GM19238 (cell line): ENCODE measurements at regions not wholly inside any gene's neighbourhood (a gene's known extent, or its start where the extent isn't known, plus 50 kb on each side); places are given as distances from the start of the nearest gene placed in this dataset.

ENCODE experiments used
- DNase-seq: peaks from one replicate; pipeline ENCODE4 v3.0.0; 2011; ENCODE audit warnings: low spot score; ENCODE audit not compliant: insufficient read length

DNA sequence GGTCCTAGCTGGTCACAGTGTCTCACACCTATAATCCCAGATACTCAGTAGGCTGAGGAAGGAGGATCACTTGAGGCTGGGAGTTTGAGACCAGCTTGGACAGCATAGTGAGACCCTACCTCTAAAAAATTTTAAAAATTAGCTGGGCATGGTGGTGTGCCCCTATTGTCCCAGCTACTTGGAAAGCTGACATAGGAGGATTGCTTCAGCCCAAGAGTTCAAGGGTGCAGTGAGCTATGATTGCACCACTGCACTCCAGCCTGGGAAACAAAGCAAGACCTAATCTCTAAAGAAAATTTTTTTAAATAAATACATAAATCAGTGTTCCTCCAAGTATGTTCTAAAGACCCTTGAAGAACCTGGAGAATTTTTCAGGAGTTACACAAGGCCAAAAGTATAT, 50.6 kb upstream of the GNAO1 start:
- no peak for DNase-seq

DNA sequence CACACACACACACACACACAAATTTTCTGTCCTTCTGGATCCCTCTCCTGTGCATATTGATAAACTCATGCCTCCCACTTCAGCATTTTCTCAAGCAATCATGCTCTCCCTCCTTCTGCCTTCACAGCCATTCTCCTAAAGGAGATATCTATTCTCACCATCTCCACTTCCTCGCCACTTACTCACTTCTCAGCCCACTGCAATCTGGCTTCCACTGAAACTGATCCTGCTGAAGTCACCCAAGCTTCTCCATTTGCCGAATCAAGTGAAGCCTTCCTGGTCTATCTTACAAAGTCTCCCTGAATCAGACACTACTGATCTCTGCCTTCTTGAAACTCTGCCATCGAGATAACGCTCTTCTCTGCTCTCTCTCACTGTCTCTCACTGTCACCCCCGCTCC, 54.0 kb upstream of the GNAO1 start:
- DNase-seq = no peak

DNA sequence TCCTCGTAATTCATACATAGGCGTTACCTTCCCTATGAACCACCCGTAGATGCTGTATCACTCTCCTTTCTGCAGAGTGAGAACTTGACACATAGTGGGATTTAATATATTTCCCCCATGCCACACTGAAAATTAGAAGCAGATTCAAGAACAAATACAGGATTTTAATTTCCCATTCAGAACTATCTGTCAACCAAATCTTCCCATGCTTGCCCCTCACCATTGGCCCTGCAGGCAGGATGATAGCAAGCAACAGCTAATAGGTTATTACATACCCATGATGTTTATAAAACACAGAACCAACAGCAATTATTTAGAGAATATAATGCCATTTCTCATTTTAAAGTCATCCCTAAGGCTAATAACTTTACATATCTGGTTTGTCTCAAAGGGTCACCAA, 55.0 kb upstream of the GNAO1 start:
- no peak for DNase-seq

DNA sequence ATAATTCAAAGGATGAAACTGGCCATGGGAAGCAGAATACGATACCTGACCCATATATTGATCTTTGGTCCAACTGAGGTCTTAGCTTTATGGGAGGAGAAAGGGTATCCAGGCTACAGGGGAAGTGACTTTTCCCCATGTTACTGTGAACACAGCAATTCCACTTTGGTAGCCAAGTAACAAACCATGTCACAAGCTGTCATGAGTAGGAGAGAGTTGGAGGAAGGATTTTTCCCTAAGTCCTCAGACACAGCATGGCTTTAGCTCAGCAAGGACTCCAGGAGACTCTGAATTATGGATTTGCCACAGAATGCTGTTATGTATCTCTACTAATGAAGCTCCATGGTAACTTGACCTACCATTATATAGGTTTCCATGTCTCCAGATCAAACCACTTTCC, 56.5 kb upstream of the GNAO1 start:
- DNase-seq = no peak

DNA sequence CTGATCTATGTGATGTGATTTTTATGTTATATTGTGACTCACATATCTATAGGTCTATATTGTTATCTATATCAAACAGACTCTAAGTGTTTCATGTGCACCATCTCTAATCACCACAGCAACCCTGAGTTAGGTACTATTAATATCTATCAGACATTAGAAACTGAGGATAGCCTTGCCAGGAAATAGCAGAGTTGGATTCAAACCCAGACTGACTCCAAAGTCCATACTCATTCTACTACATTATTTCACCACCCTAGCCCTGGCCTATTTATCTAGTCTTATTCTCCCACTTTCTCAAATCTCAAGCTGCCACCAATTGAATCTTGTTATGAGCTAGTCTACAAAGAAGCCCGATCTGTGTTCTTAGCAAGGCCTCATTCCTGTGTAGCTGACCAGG, 65.4 kb upstream of the GNAO1 start:
- DNase-seq = no peak

DNA sequence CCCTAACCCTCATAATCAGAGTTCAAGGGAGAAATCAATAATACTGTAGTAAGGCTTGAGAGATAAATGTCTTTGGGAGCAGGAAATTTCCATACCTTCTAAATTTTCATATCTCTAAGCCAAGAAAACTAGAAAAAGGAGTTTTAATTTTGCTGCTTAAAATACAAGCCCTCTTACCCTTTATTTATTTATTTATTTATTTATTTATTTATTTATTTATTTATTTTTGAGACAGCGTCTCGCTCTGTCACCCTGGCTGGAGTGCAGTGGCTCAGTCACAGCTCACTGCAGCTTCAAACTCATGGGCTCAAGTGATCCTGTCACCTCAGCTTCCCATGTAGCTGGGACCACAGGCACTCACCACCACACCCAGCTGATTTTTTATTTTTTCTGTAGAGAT, 69.0 kb upstream of the GNAO1 start:
- no peak for DNase-seq

DNA sequence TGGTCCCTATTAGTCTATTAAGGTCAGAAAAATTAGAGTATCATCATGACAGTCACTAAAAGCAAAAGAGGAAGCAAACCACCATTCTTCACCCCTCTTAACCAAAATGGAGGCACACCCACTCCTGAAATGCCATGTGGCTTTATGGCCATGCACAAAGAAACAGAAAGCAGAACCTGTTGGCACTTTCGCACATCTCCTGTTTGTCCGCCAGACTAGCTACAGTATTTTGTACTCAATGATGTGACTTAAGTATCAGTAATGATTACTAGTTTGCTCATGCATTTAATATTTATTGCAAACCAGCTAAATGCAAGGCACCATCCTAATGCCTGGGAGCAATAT, 70.2 kb upstream of the GNAO1 start:
- no peak for DNase-seq

DNA sequence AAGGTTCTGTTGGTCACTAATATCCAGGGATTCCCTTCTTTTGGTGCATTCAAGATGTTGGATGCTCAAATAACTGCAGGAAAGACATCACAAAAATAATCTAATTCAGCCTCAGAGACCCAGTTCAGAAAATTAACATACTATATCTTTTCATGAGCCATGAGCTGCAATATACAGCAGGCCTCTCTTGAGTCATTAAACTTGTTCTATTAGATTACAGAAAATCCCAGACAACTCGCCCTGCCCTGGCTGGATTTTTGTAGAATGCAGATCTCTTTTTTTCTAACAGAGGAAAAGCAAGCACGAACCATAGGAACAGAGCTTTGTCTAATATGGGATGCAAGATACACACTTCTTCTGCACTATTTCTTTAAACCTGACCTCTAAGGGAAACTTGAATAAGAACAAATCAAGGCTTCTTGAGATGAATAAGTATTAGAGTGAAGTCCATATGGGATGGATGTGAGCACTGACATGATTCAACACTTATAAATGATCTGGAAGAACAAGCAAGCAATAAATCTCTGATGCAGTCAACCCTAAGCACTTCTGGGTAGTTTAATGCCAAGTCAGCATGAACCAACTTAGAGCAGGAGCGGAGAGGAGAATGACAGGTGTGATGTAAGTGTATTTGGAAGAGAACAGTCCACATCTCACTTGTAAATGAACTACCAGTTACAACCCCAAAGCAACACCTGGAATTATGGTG, 70.7 kb upstream of the GNAO1 start:
- no peak for DNase-seq

DNA sequence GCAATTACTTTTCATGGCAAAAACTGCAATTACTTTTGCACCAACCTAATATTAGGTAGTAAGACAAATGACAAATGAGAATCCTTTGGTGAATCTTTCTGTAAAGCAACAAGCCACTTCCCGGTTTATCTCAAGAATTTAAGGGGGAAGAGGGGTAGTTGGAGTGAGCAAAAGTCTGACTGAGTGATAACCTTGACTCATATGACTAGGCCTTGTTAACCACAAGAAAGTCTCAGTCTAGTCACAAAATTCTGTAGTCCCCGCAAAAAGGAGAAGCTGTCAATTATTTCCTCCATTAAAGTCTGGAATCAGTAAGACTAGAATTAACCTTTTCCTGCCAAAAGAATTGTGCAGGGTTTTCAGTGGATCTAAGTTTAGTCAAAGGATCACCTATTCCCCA, 72.2 kb upstream of the GNAO1 start:
- DNase-seq = no peak

DNA sequence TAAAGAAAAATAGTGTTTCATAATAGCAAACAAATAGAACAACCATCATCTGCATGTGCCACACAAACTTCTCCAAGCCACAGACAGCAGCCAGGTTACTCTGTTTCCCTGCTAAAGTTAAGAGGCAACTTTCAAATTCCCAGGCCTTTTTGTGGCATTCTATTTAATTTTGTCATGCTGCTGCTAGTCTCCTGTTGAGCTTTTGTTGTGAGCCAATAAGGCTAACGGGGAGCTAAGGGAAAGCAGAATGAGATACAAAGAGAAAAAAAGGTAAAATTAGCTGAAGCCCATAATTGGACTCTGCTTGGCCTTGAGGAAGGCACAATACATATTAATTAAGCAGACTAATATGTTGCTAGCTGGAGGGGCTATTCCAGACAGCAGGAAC, 74.7 kb upstream of the GNAO1 start:
- no peak for DNase-seq

DNA sequence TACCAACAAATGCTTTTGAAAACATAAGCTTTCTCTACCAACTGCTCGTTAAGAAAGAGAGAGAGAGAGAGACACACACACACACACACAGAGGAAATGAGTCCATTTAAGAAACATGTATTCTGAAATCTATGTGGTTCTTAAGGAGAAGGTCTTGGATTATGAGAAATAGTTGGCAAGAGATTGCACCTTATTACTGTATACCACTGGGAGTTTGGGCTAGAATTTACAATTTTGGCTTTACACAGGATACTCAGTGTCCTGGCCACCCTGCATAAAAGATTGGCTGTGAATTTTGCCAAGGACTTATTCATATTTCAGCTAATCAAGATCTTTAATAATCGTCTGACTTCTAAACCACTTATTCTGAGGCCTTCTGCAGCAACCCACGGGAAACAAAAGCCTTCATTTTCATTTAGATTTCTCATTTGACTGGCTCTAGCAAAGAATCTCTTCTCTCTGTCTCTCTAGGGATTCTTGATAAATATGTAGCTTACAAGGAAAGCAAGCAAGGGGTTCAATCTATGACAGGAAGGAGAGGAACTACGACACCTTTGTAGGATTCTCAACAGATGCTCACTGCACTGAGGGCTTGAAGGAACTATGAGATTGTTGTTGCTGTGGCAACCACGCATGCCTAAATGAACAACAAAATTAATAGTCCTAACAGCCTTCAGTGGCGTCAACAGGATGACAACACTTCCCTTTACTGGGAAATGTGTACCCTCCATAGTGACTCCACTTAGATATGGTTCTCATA, 75.3 kb upstream of the GNAO1 start:
- no peak for DNase-seq

DNA sequence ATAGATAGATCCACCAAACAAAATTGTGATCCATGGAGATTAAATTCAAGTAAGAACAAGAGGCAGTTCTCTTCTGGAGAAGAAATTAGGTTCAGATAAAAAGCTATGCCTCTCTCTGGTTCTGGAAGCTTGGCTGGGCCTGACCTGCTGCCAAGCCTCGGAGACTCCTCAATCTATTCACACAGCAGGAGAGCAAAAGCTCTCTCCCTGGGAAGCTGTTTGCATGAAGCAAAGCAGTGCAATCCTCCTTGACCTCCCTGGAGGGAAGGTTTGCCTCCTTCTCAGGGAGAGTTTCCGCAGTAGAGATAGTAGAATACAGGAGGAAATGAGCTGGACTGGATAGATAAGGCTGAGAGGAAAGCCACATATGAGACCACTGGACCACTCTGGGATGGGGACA, 78.1 kb upstream of the GNAO1 start:
- no peak for DNase-seq

DNA sequence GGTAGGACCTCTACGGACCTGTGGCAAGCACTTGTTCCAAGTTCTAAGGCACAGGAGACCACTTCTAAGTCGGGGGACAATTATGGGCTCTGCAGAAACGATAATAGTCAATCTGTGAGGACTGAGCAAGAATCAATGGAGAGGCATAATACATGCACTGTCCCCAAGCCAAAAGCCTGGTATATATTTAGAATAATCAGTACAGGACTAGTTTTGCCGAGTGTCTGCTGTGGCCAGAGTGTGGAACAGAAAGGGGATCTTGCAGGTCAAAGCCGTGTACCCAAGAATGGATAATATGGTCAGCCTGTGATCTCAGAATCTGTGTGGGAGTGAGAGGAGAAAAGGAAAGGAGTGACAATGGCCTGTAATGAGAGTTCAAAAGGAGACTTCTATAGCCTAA, 80.2 kb upstream of the GNAO1 start:
- DNase-seq = no peak

DNA sequence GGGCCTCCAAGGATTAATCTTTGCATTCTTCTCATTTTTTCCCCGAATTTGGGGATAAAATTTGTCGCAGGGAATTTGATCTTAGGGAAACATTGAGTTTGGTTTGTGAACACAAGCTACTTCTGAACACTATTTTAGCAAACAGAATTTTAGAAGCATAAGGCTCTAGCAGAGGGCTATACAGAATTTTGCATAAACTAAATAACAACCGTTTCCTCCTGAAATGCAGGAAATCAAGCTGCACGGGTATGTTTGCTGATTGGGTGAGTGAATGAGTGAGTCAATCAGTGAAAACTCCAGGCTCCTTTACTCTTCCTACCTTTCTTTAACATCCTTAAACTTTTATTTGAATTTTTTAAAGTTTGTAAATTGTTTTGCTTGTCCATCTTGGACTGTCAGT, 81.3 kb upstream of the GNAO1 start:
- no peak for DNase-seq

DNA sequence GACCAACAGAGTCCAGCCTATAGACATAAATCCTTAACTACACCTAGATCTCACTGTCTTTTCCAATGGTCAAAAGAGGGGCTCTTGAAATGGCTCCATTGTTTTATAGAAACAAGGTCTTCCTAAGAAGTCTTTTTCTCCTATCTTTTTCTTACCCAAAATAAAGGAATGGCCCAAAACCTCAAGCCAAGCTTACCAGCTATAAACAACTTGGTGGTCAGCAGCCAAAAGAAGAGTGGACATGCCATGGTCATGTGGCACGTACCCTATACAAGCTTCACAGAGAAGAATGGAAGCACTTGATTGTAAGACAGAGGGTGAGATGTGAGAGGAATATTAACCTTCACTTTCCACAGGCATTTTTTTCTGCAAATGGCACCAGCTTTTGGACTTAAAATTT, 82.1 kb upstream of the GNAO1 start:
- no peak for DNase-seq

DNA sequence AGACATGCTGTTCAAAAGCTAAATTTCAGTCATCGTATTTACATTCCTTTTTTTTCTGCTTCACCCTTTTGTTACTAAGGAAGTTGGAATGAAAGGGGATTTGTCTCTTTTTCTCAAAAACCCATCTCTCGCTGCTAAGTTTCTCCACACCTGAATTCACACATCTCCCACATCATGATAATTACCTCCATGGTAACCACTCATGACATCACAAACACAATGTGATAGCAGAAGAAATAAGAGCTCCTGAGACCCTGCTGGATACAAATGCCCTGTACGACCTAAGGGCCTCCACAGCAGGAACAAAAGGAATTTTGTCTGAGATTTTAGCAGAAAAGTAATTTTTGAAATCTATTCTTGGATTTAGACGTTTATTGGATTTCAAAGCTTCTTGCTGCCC, 82.6 kb upstream of the GNAO1 start:
- DNase-seq = no peak

DNA sequence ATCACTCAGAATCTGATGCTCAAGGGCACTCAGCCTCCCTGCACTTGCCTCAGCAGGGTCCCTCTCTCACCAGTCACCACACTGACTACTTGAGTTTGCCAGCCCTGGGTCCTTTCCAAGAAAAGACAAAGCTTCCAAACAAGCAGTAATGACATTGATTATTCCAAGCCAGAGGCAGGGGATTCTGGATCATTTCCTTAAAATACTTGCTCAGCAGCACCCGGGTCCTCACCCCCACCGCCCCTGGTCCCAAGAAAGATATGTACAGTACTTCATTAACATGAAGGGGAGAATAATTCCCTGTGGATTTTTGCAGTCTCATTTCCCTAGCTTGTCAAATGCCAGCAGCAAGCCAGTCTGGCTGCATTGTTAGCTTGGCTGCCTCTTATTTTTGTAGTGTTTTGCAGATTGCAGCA, 83.2 kb upstream of the GNAO1 start:
- DNase-seq = no peak

DNA sequence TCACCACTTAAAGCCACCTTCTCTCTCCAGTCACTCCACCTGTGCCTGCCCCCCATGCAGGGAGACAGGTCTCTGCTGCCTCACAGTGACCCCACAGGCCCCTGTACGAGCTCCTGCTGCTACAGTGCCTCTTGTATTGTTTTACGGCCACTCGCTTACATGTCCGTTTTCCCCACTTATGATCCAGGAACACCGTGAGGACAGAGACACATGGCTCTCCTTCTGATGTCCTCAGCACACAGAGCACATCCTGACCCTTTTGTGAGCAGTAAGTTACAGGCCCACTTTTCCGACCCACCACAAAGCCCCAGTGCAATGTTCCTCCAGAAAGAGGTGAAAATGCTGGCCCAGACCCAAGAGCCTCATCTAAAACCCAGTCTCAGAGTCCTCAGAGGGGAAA, 84.8 kb upstream of the GNAO1 start:
- DNase-seq = no peak

DNA sequence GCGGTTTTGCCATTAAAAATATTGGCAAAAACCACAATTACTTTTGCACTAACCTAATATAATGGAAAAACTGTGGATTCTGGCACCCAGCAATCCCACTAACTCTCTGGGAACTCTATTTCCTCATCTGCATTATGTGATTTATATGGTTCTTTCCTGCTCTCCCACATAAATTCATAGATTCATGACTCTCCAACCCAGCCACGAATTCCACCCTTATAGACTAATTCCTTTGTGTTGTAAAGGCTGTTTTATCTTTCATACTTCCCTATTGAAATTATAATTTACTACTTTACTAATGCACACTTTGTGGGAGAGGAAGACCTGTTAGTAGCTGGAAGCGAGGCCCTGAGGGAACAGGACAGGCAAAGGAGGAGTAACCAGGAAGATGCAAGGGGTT, 88.4 kb upstream of the GNAO1 start:
- DNase-seq = no peak

DNA sequence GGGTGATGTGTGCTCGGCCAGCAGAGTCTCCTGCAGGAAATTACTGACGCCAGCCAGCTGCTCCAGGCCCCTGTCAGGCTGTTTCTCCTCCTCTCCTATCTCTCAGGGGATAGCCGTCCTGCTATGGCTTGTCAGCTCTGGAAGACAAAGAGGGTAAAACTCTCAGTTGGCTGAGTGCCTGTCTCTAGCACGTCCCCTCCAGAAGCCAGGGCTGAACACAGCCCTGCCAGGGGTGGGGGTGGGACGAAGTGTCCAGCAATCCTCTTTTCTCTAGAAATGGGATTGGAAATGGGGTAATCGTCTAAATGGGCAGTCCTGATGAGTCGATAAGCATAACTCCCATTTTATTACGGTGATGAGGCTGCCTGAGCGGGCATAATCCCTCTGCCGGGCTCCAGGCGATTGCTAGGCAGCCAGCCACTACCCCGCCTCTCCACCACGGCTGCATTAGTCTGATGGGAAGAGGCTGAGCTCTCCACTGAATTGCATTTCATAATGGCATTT, 89.1 kb upstream of the GNAO1 start:
- no peak for DNase-seq

DNA sequence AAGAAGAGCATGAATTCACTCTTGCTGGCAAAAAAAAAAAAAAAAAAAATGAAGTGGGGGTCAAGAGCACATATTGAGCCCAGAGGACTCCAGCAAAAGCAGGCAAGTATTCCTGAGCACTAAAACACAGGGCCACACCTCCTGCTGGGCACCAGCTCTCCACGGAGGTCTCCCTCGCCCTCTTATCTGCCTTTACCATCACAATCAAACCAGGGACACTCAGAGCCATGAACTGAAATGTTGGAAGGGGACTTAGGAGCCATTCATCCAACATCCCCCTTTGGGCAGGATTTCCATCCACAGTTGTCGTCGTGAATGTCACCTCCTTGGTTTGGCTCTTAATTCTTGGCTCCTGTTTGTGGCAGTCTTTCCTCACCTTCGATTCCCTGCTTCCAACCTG, 89.8 kb upstream of the GNAO1 start:
- DNase-seq = no peak

DNA sequence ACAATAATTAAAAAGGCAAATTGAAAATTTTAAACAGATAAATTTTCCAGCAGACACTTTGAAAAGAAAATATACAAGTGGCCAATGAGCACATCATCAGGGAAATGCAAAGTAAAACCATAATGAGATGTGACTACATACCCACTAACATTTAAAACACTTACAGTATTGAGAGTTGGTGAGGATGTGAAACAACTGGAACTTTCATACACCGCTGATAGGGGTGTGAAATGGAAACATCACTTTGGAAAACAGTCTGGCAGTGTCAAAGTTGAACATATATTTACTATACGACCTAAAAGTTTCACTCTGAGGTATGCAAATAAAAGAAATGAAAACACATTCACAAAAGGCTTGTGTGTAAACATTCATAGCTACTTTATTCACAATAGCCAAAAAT, 94.0 kb upstream of the GNAO1 start:
- no peak for DNase-seq

DNA sequence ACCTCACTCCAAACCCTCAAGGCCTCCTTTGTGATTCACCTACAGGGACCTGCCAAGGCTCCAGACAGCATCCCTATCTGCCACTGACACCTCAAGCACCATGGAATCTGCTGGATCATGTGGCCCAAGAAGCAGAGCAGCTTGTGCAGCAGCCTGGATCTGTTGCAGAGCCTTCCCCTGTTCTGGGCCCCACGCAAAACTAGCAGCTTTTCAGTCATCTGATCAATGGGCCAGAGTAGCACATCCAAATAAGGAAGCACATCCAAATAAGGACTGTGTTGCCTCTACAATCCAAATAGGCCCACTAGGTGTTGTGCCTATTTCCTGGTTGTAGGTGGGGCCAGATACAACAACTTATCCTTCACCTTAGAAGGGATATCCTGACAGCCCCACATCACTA, 97.1 kb upstream of the GNAO1 start:
- DNase-seq = no peak
